Heart left ventricle (tissue), 16 donors: ENCODE measurements at regions not wholly inside any gene's neighbourhood (a gene's known extent, or its start where the extent isn't known, plus 50 kb on each side); places are given as distances from the start of the nearest gene placed in this dataset.

Source experiments
- ATAC-seq, 4 donors: fragments of 200-7000 bp; cut with Tn5 transposase; one replicate each; pipeline ENCODE4 v1.9.1; 2020 to 2022; ENCODE audit warnings: moderate library complexity in 4 of 4, mild to moderate bottlenecking in 3 of 4, moderate number of reproducible peaks in 1 of 4
- DNase-seq, 5 donors: peaks; one replicate each; pipeline ENCODE4 v3.0.0-alpha.2; 2020
- H3K27ac ChIP-seq, 12 donors: fragments of 200-600 bp; sonication (generic) in 4 of 12; one replicate each; pipeline versions ENCODE4 v1.5.0 to v1.8.0; 2016 to 2022; ENCODE audit warnings: mild to moderate bottlenecking in 2 of 12
- H3K27me3 ChIP-seq, 9 donors: fragments of 200-600 bp; sonication (generic) in 2 of 9; one replicate each; pipeline versions ENCODE4 v1.5.1 to v1.8.0; 2016 to 2022; ENCODE audit warnings: mild to moderate bottlenecking in 3 of 9
- H3K36me3 ChIP-seq, 9 donors: fragments of 200-600 bp; sonication (generic) in 2 of 9; one replicate each; pipeline versions ENCODE4 v1.5.0 to v1.8.0; 2018 to 2022; ENCODE audit warnings: mild to moderate bottlenecking in 2 of 9
- H3K4me1 ChIP-seq, 12 donors: fragments of 200-600 bp; sonication (generic) in 4 of 12; one replicate each; pipeline versions ENCODE4 v1.5.0 to v1.8.0; 2016 to 2022; ENCODE audit warnings: mild to moderate bottlenecking in 3 of 12
- H3K4me3 ChIP-seq, 12 donors: fragments of 200-600 bp; sonication (generic) in 4 of 12; one replicate each; pipeline versions ENCODE4 v1.5.0 to v1.8.0; 2017 to 2022; ENCODE audit warnings: mild to moderate bottlenecking in 9 of 12, moderate library complexity in 4 of 12
- H3K9me3 ChIP-seq, 12 donors: fragments of 200-600 bp; sonication (generic) in 4 of 12; one replicate each; pipeline versions ENCODE4 v1.5.0 to v1.8.0; 2016 to 2022; ENCODE audit warnings: mild to moderate bottlenecking in 1 of 12
- POLR2A ChIP-seq, 2 donors: fragments of 450-650 bp; IDR thresholded peaks; one replicate each; pipeline ENCODE4 v1.6.1; 2017; ENCODE audit warnings: antibody characterized with exemption in 2 of 2, mild to moderate bottlenecking in 2 of 2, moderate library complexity in 2 of 2
- WGBS, 4 donors: extraction: QIAGEN DNeasy Blood & Tissue Kit in 2 of 4; methylation state at CpG; one replicate each; pipeline versions ENCODE4 v1.1.5 to v1.1.7; 2013 to 2018; 5-methylcytosine and 5-hydroxymethylcytosine counted together
- intact Hi-C, 10 donors: fragments of 100-400 bp; cut with DNase I; formaldehyde crosslinking; loops; one replicate each; pipeline versions ENCODE4 v1.11.1 to v1.14.2; 2022
- TF ChIP-seq, protein P1 (sequence below), 12 donors: fragments of 200-600 bp; sonication (generic) in 4 of 12; IDR thresholded peaks; one replicate each; pipeline versions ENCODE4 v1.5.0 to v1.8.0; 2018 to 2022; ENCODE audit warnings: antibody characterized with exemption in 12 of 12, mild to moderate bottlenecking in 5 of 12
- donor health status: ischemic (EF 13 %, LVEDD 7.1; RV severe dilation, severe dysfunction).
- donor health status: healthy with polysubstance abuse.
- donor health status: DM: no; HTN: yes; CAD: no.
- donor health status: DM: no; HTN: no; CAD: no.
- donor health status: ischemic (EF 25% LVEDD 6.9; RV normal size, moderate dysfunction).
- donor health status: ischemic (EF 25% LVEDD 5.7; RV mildly dilated, moderate dysfunction).
- donor health status: healthy.
- donor health status: DM: yes; HTN: yes; CAD: no.
- donor health status: ischemic (EF 35%, LVEDD 5.7; RV mildly dilated, moderate dysfunction).
- donor health status: nonischemic (EF 11% LVEDD 7.7; RV severe dilation, severe dysfunction).
- donor health status: DM: yes; HTN: yes; CAD: no.
- donor health status: PGD.
- donor health status: ischemic (EF 29% LVEDD 5.4; RV normal size, mild dysfunction).
- donor health status: nonischemic (EF 23%, LVEDD 6.1; RV moderate dilation, normal function).

DNA sequence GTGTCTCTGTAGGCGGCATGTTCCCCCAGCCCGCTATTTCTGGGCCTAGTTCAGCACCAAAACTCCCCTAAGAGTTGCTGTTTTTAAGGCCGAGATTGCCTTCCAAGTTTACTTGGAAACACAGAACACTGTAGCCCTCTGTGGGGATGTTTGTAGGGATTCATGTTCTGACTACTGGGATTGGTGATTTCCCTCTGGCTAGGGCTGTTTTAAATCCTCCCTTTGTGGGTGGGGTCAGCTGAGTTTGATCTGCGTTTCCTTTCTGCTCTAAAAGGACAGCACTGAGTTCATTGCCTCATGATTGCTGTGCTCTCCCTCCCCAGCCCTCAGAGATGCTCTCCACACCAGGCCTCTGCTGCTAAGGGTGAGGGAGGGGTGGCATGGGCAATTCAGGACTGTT, 640.6 kb upstream of the DPPA4 start:
- no peaks in the 10 kb centered on the region for H3K27me3 ChIP-seq
- peak in 1 of 4 donors; percentile 20 for ATAC-seq
- H3K4me3 ChIP-seq: no peak overlapping the region
- no peak for DNase-seq
- H3K36me3 ChIP-seq: no peaks in the 10 kb centered on the region
- 52 to 63% (median 58%) methylated on average over 4 of the region's 4 CpGs for WGBS, 4 donors
- no peaks in the 10 kb centered on the region for H3K4me1 ChIP-seq
- H3K27ac ChIP-seq: no peak overlapping the region
- no peak for TF ChIP-seq POLR2A (IDR thresholded peaks at IDR 0.05)
- TF ChIP-seq, protein P1, sequence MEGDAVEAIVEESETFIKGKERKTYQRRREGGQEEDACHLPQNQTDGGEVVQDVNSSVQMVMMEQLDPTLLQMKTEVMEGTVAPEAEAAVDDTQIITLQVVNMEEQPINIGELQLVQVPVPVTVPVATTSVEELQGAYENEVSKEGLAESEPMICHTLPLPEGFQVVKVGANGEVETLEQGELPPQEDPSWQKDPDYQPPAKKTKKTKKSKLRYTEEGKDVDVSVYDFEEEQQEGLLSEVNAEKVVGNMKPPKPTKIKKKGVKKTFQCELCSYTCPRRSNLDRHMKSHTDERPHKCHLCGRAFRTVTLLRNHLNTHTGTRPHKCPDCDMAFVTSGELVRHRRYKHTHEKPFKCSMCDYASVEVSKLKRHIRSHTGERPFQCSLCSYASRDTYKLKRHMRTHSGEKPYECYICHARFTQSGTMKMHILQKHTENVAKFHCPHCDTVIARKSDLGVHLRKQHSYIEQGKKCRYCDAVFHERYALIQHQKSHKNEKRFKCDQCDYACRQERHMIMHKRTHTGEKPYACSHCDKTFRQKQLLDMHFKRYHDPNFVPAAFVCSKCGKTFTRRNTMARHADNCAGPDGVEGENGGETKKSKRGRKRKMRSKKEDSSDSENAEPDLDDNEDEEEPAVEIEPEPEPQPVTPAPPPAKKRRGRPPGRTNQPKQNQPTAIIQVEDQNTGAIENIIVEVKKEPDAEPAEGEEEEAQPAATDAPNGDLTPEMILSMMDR (IDR thresholded peaks at IDR 0.05): no peak
- H3K9me3 ChIP-seq: no peaks in the 10 kb centered on the region
- intact Hi-C loops: no loop called here

DNA sequence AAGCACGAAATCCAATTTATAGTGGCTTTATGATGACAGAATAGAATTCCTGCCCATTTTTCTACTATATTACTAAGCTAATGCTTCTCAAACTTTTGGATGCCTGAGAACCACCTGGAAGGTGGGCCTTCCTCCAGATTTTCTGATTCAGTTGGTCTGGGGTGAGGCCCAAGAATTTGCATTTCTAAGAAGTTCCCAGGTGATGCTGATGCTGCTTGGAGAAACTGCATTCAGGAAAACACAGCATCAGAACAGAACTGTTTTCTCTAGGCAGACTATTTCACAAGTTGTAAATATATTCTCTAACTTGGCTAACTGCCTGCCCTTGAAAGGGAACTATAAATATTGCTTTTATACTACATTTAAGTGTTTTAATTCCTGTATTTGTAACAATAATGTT, 644.9 kb upstream of the DPPA4 start:
- Histone ChIP-seq H3K4me3 (no peak overlapping the region), H3K4me1 (no peaks in the 10 kb centered on the region), H3K9me3 (no peaks in the 10 kb centered on the region), H3K27me3 (no peaks in the 10 kb centered on the region), H3K36me3 (no peaks in the 10 kb centered on the region), H3K27ac (no peak overlapping the region)
- intact Hi-C loops: no loop called here
- ATAC-seq (no peak), DNase-seq (no peak)
- WGBS, 4 donors: 78 to 91% (median 86%) methylated on average over 1 of the region's 1 CpG
- TF ChIP-seq, protein P1 (IDR thresholded peaks at IDR 0.05): no peak
- no peak for TF ChIP-seq POLR2A (IDR thresholded peaks at IDR 0.05)

DNA sequence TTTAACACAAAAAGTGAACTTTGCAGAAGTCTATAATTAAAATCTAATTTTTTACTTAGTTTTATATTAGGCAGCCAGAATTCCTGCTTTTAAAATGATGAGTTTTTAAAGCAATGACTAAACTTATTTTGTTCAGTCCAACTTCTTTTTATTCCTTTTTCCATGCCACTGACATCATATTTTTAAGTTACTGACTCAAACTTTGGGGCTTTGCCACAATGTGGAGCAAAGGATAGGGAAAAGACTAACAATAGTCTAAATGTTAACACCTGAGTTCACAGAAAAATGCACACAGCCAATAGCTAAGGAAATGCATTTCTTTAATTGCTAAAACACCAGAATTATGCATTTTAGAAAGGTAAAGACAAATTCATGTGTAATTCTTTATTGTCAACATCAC, 647.6 kb upstream of the DPPA4 start:
- H3K4me3 ChIP-seq: no peak overlapping the region
- H3K9me3 ChIP-seq: no peaks in the 10 kb centered on the region
- H3K36me3 ChIP-seq: no peaks in the 10 kb centered on the region
- TF ChIP-seq, protein P1 (IDR thresholded peaks at IDR 0.05): no peak
- no peak for TF ChIP-seq POLR2A (IDR thresholded peaks at IDR 0.05)
- intact Hi-C loops: no loop called here
- ATAC-seq (no peak), DNase-seq (no peak)
- no peaks in the 10 kb centered on the region for H3K4me1 ChIP-seq
- no peaks in the 10 kb centered on the region for H3K27me3 ChIP-seq
- H3K27ac ChIP-seq: no peak overlapping the region

DNA sequence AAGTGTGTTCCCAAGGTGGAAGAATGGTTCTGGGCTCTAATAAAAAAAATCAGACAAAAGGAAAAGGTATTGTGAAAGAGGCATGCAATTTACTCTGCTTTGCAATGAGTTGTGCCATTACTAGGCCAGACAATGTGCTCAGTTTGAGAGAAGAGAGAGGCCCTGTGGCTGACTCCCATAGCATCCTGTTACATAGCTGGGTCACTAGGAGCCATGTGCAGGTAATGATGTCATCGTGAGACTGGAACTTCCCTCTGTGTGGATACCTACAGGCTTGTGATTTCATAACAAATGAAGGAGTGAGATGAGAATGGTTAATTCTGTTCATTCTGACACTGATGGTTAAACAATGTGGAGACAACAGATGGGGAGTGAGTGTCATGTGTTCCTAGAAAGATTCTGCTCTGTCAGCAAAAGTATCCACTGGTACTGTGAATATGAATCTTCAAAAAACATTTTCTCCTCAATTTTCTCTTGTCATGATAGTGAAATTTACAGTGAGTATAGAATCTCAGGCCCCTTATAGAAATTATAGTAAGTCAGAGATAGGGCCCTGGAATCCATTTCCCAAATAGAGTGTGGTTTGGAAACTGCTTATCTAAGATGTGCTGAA, 648.7 kb upstream of the DPPA4 start:
- Histone ChIP-seq H3K9me3 (no peaks in the 10 kb centered on the region), H3K27ac (no peak overlapping the region), H3K27me3 (no peaks in the 10 kb centered on the region), H3K36me3 (no peaks in the 10 kb centered on the region), H3K4me3 (no peak overlapping the region), H3K4me1 (no peaks in the 10 kb centered on the region)
- TF ChIP-seq, protein P1 (IDR thresholded peaks at IDR 0.05): no peak
- TF ChIP-seq POLR2A (IDR thresholded peaks at IDR 0.05): no peak
- DNase-seq (no peak), ATAC-seq (no peak)
- WGBS, 4 donors: 84 to 91% (median 87%) methylated on average over 1 of the region's 1 CpG
- intact Hi-C loops: no loop called here
